ENCODE measurements at regions not wholly inside any gene's neighbourhood (a gene's known extent, or its start where the extent isn't known, plus 50 kb on each side); places are given as distances from the start of the nearest gene placed in this dataset.

- ChIA-PET CTCF (interaction anchor here (1.0 to 1.7 kb wide), 2 partner anchors 9 to 10 kb away, joined by 3 to 7 read pairs; no protein-coding TSS in a partner anchor), POLR2A (no interaction called here)
- Histone ChIP-seq H3F3A (replicated peaks; ENCODE audit: insufficient read depth) (no peaks in the 10 kb centered on the region), H3K36me3 (replicated peaks in 1 of 2; ENCODE audit: control insufficient read depth in 1 of 2, insufficient read depth in 2 of 2, low read length in 1 of 2) (no peaks in the 10 kb centered on the region), H3K27me3 (ENCODE audit: insufficient read depth) (no peaks in the 10 kb centered on the region), H3K9me3 (no peaks in the 10 kb centered on the region), H3K4me1 (ENCODE audit: control insufficient read depth in 1 of 2, insufficient read depth in 2 of 2, low read depth in 1 of 2, low read length in 1 of 2) (peaks cover 0 to 4% of the 10 kb centered on the region in 2 experiments; a peak in 1 of 4 replicates), H3K4me3 (ENCODE audit: low read depth in 2 of 2, low read length in 1 of 2) (no peak overlapping the region), H3K9me2 (no peaks in the 10 kb centered on the region), H4K20me1 (ENCODE audit: insufficient read depth) (no peaks in the 10 kb centered on the region), H3K27ac (ENCODE audit: low read depth in 2 of 2, low read length in 1 of 2) (no peak overlapping the region), H3K9ac (no peak overlapping the region), H3K79me2 (ENCODE audit: insufficient read depth) (no peaks in the 10 kb centered on the region), H3K4me2 (no peak overlapping the region), H2AFZ (ENCODE audit: low read depth) (no peak overlapping the region)
- TF ChIP-seq MAX (IDR thresholded peaks at IDR 0.05; ENCODE audit: low read depth): no peak
- no peak for TF ChIP-seq NFIC (IDR thresholded peaks at IDR 0.05; ENCODE audit: borderline replicate concordance)
- TF ChIP-seq TAF1 (IDR thresholded peaks at IDR 0.05; ENCODE audit: borderline replicate concordance, low read depth, low read length): no peak
- no peak for TF ChIP-seq FOSL2 (IDR thresholded peaks at IDR 0.05; ENCODE audit: borderline replicate concordance, low read depth)
- no peak for TF ChIP-seq GABPA (IDR thresholded peaks at IDR 0.05; ENCODE audit: low read depth)
- WGBS (ENCODE audit: low lambda C conversion rate): 21% methylated on average over 4 of the region's 4 CpGs
- DNase-seq: no peak
These were observed 111.5 kb upstream of the ZNF507 start for GRCh38 chr19:32233885-32234284.

- 14% methylated on average over 3 of the region's 3 CpGs for WGBS (ENCODE audit: low lambda C conversion rate)
These were observed 110.7 kb upstream of the ZNF507 start for GRCh38 chr19:32234663-32235217.

More at GRCh38 chr19:32234663-32235217, 110.7 kb upstream of the ZNF507 start:
- Histone ChIP-seq H2AFZ (ENCODE audit: low read depth) (no peak overlapping the region), H4K20me1 (ENCODE audit: insufficient read depth) (no peaks in the 10 kb centered on the region), H3K4me1 (ENCODE audit: control insufficient read depth in 1 of 2, insufficient read depth in 2 of 2, low read depth in 1 of 2, low read length in 1 of 2) (peaks cover 0 to 4% of the 10 kb centered on the region in 2 experiments; a peak in 1 of 4 replicates), H3K9me2 (no peaks in the 10 kb centered on the region), H3K79me2 (ENCODE audit: insufficient read depth) (no peaks in the 10 kb centered on the region), H3K36me3 (replicated peaks in 1 of 2; ENCODE audit: control insufficient read depth in 1 of 2, insufficient read depth in 2 of 2, low read length in 1 of 2) (no peaks in the 10 kb centered on the region), H3F3A (replicated peaks; ENCODE audit: insufficient read depth) (no peaks in the 10 kb centered on the region), H3K27ac (ENCODE audit: low read depth in 2 of 2, low read length in 1 of 2) (no peak overlapping the region), H3K4me3 (ENCODE audit: low read depth in 2 of 2, low read length in 1 of 2) (no peak overlapping the region), H3K27me3 (ENCODE audit: insufficient read depth) (no peaks in the 10 kb centered on the region), H3K9me3 (no peaks in the 10 kb centered on the region), H3K9ac (no peak overlapping the region), H3K4me2 (no peak overlapping the region)
- no peak for DNase-seq
- TF ChIP-seq, protein P1, sequence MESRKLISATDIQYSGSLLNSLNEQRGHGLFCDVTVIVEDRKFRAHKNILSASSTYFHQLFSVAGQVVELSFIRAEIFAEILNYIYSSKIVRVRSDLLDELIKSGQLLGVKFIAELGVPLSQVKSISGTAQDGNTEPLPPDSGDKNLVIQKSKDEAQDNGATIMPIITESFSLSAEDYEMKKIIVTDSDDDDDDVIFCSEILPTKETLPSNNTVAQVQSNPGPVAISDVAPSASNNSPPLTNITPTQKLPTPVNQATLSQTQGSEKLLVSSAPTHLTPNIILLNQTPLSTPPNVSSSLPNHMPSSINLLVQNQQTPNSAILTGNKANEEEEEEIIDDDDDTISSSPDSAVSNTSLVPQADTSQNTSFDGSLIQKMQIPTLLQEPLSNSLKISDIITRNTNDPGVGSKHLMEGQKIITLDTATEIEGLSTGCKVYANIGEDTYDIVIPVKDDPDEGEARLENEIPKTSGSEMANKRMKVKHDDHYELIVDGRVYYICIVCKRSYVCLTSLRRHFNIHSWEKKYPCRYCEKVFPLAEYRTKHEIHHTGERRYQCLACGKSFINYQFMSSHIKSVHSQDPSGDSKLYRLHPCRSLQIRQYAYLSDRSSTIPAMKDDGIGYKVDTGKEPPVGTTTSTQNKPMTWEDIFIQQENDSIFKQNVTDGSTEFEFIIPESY (IDR thresholded peaks at IDR 0.05; ENCODE audit: borderline replicate concordance, low read depth): no peak
- TF ChIP-seq POLR2AphosphoS5 (IDR thresholded peaks at IDR 0.05; ENCODE audit: low read depth, low read length) (no peak), GABPA (IDR thresholded peaks at IDR 0.05; ENCODE audit: low read depth) (no peak), CTCF (IDR thresholded peaks at IDR 0.05) (no peak), RAD21 (IDR thresholded peaks at IDR 0.05; ENCODE audit: low read length) (no peak), TEAD4 (IDR thresholded peaks at IDR 0.05; ENCODE audit: borderline replicate concordance, insufficient read depth) (no peak)
- CTCF ChIA-PET: interaction anchor here (1.7 kb wide), 1 partner anchor 11 kb away, joined by 7 read pairs; no protein-coding TSS in a partner anchor
- POLR2A ChIA-PET: no interaction called here

Measured in SK-N-SH (cell line).